Thymus (tissue), 11 donors: ENCODE measurements at regions not wholly inside any gene's neighbourhood (a gene's known extent, or its start where the extent isn't known, plus 50 kb on each side); places are given as distances from the start of the nearest gene placed in this dataset.
"Not testable (repeated sequence)": the region's sequence is repeated elsewhere in the genome, so short reads cannot be mapped to it uniquely, and the experiment has no call there.

ENCODE experiments used
- DNase-seq, 9 donors: peaks; one replicate each; pipeline ENCODE4 v3.0.0-alpha.2; 2013; ENCODE audit warnings: low spot score in 9 of 9, low read depth in 6 of 9, missing footprints in 1 of 9
- H3K27ac ChIP-seq, 2 donors: one replicate each; pipeline ENCODE4 v1.5.1; 2013; ENCODE audit warnings: control low read depth in 1 of 2, low read depth in 1 of 2, low read length in 1 of 2, mild to moderate bottlenecking in 1 of 2, moderate library complexity in 1 of 2
- H3K27me3 ChIP-seq, 2 donors: one replicate each; pipeline ENCODE4 v1.5.1; 2013; ENCODE audit warnings: low read length in 1 of 2; ENCODE audit not compliant: control insufficient read depth in 2 of 2, insufficient read depth in 1 of 2
- H3K36me3 ChIP-seq, 2 donors: one replicate each; pipeline ENCODE4 v1.5.1; 2013; ENCODE audit warnings: low read length in 1 of 2, mild to moderate bottlenecking in 1 of 2, moderate library complexity in 1 of 2; ENCODE audit not compliant: control insufficient read depth in 2 of 2, insufficient read depth in 2 of 2
- H3K4me1 ChIP-seq, 2 donors: one replicate each; pipeline ENCODE4 v1.5.1; 2013; ENCODE audit warnings: low read length in 2 of 2; ENCODE audit not compliant: control insufficient read depth in 2 of 2, insufficient read depth in 2 of 2
- H3K4me3 ChIP-seq, 2 donors: one replicate each; pipeline ENCODE4 v1.5.1; 2013; ENCODE audit warnings: low read length in 2 of 2, control low read depth in 1 of 2, mild to moderate bottlenecking in 1 of 2
- H3K9me3 ChIP-seq, 2 donors: one replicate each; pipeline ENCODE4 v1.5.1; 2013; ENCODE audit warnings: low read length in 1 of 2, mild to moderate bottlenecking in 1 of 2; ENCODE audit not compliant: control insufficient read depth in 2 of 2, insufficient read depth in 1 of 2
- WGBS: extraction: QIAGEN DNeasy Blood & Tissue Kit; methylation state at CpG from one replicate; pipeline ENCODE4 v1.1.7; 2013; 5-methylcytosine and 5-hydroxymethylcytosine counted together
- donor health status: healthy.

DNA sequence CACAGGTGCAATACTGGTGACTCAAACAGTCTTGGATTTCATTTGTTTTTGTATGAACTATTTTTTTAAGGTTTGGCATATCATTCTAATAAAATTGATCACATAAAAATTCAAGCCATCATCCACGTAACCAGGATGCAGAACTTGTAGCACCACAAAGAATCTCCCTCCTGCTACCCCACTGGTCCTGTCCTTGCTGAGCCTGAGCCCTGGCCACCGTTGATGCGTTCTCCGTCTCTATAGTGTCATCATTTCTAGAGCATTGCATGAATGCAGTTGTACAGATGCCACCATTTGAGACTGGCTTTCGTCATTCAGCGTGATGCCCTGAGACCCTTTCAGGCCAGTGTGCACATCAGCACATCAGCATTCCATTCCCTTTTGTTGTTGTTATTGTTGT is 273.5 kb downstream of the TCERG1L start:
- Histone ChIP-seq H3K4me3 (no peak overlapping the region), H3K36me3 (no peaks in the 10 kb centered on the region), H3K4me1 (no peaks in the 10 kb centered on the region), H3K27ac (no peak overlapping the region), H3K9me3 (peaks cover 0 to 7% of the 10 kb centered on the region in 2 donors), H3K27me3 (no peaks in the 10 kb centered on the region)
- 88% methylated on average over 6 of the region's 6 CpGs for WGBS
- no peak for DNase-seq

DNA sequence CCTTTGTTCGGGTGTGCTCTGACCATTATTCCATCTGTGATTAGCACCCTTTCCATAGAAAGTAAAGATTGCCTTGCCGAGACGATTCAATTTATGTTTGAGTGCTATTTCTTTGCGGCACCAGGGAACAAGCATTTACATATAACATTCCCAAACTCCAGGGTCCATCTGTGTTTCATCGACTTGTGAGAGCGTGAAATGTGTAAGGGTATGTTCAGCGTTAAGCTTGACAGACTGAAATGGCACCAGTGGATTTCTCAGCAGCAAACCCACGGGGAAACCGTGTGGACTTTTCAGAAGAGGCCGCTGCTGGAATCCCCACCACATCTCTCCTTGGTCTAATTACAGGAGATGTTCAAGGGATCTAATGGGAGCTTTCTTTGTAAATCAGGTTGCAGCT is 270.5 kb downstream of the TCERG1L start:
- H3K27me3 ChIP-seq, result no peaks in the 10 kb centered on the region
- peaks cover 0 to 7% of the 10 kb centered on the region in 2 donors for H3K9me3 ChIP-seq
- H3K4me3 ChIP-seq, result no peak overlapping the region
- H3K36me3 ChIP-seq, result no peaks in the 10 kb centered on the region
- DNase-seq, result no peak
- 93% methylated on average over 10 of the region's 10 CpGs for WGBS
- H3K4me1 ChIP-seq, result no peaks in the 10 kb centered on the region
- H3K27ac ChIP-seq, result no peak overlapping the region

DNA sequence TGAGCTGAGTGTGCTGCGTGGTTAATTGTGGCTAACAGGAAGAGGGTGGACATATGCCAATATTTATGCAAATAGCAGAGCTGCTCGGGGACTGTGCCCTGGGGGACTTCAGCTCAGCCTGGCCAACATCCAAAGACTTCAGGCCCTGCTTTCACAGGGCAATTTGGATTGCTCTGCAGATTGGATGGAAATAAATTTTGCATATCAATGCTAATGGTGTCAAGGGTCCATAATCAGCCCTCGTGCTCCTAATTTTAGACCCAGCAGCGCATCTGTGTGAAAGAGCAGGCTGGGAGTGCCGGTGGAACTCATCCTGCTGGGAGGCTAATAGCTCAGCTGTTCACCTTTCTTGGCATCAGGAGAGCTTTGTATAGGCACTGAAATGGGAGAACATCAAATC is 270.1 kb downstream of the TCERG1L start:
- Histone ChIP-seq H3K4me1 (no peaks in the 10 kb centered on the region), H3K27ac (no peak overlapping the region), H3K27me3 (no peaks in the 10 kb centered on the region), H3K9me3 (peaks cover 0 to 7% of the 10 kb centered on the region in 2 donors), H3K36me3 (no peaks in the 10 kb centered on the region), H3K4me3 (no peak overlapping the region)
- no peak for DNase-seq
- 87% methylated on average over 5 of the region's 5 CpGs for WGBS

DNA sequence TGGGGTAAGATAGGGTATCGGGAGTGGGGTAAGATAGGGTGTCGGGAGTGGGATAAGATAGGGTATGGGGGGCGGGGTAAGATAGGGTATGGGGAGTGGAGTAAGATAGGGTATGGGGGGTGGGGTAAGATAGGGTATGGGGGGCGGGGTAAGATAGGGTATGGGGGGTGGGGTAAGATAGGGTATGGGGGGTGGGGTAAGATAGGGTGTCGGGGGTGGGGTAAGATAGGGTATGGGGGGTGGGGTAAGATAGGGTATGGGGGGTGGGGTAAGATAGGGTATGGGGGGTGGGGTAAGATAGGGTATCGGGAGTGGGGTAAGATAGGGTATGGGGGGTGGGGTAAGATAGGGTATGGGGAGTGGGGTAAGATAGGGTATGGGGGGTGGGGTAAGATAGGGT is 269.5 kb downstream of the TCERG1L start:
- not testable (repeated sequence) for H3K4me3 ChIP-seq, DNase-seq, H3K27me3 ChIP-seq, H3K36me3 ChIP-seq, H3K9me3 ChIP-seq, H3K4me1 ChIP-seq, H3K27ac ChIP-seq
- 76% methylated on average over 6 of the region's 6 CpGs for WGBS
